HG02840 (cell line): ENCODE measurements at regions not wholly inside any gene's neighbourhood (a gene's known extent, or its start where the extent isn't known, plus 50 kb on each side); places are given as distances from the start of the nearest gene placed in this dataset.
"Not testable (repeated sequence)": the region's sequence is repeated elsewhere in the genome, so short reads cannot be mapped to it uniquely, and the experiment has no call there.

Experiments
- ATAC-seq: cut with Tn5 transposase; IDR thresholded peaks from one replicate; pipeline ENCODE4 v1.9.1; 2021; ENCODE audit warnings: mild to moderate bottlenecking, moderate library complexity, moderate number of reproducible peaks; ENCODE audit not compliant: unreplicated experiment, low FRiP score

DNA sequence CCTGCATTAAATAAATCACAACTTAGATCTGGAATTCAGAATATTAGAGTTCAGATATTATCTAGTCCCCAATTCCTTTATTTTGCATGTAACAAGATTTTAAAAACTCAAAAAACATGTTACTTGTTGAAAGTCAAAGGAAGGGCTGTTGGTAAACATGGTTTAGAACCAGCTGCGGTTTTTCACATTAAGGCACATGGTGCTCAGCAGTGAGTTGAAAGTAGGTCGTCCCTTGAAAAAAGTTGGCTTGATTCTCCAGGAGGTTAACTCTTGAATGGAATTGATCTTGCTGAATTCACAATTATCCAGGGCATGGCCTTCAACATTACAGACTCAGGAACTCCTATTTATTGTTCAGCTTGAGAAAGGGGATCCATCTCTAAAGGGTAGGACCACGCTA is 277.1 kb upstream of the DUSP10 start:
- ATAC-seq = no peak

DNA sequence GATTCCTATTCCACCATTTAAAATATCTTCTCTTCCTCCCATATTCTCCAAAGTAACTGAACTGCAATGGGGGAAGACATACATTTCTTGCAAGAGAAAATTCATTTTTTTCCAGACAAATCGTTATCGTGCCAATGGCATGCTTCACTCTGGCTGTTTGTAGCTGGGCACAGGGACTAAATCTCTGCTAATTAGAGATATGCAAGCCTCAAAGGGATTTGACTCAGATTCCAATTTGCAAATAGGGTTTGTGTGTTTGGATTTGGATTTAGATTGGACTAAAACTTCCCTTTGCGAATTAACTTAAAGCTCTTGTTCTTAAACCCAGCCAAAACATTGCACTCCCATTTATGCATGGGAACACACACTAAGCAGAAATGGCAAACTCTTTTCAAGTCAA is 276.2 kb upstream of the DUSP10 start:
- no peak for ATAC-seq

- ATAC-seq = no peak
Measured at GRCh38 chr1:222015686-222016085, 273.8 kb upstream of the DUSP10 start.

GRCh38 chr1:222014001-222014400 is 272.1 kb upstream of the DUSP10 start:
- no peak for ATAC-seq

DNA sequence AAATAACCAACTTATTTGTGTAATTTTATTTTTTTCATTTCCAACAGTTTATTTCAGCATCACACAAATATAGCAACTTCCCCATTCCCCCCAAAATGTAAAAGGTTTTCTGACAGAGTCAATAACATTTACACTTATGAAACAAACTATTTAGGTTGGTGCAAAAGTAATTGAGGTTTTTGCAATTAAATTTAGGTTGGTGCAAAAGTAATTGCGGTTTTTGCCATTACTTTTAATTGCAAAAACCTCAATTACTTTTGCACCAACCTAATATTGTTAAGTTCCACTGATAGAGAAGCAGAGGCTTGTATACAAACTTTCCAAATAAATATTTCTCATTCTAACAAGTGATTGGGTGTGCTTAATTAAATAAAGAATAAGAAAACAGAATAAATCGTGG is 270.9 kb upstream of the DUSP10 start:
- ATAC-seq = no peak

DNA sequence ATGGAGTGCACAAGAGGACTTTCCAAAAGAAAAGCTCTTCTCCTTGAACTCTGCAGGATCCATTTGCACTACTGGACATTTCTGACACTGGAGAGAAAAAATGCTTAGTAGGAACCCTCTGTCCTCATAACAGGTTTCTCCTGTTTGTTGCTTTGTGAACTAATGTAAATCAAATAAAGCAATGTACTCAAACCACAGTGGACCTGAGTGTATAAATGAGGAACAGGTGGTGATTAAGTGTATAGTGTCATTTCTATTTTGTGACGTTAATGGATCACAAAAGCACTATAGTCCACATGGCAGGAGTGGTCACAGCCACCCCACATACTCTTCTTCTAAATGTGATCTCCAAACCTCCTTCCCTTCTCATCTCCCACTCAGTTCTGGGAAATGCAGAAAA is 268.4 kb upstream of the DUSP10 start:
- no peak for ATAC-seq

- ATAC-seq = peak; percentile 71
Measured at GRCh38 chr1:222009105-222009730, 267.3 kb upstream of the DUSP10 start.

GRCh38 chr1:222006715-222007114 is 264.8 kb upstream of the DUSP10 start:
- no peak for ATAC-seq

- ATAC-seq = no peak
Measured at GRCh38 chr1:222004784-222005183, 262.9 kb upstream of the DUSP10 start.

- ATAC-seq = no peak
Measured at GRCh38 chr1:222004034-222004433, 262.1 kb upstream of the DUSP10 start.

DNA sequence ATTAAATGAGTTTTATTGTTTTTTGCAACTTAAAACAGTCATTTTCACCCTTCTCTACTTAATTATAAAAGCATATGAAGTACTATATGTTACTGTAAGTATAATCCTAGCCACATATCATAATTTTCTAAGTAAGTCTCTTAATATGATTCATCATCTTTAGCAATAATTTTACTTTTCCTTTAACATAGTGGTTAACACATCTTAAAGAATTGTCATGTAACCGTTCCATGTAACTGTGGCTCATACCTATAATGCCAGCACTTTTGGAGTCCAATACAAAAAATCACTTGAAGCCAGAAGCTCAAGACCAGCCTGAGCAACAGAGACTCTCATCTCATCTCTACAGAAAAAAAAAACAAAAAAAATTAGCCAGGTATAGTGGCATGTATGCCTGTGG is 260.6 kb upstream of the DUSP10 start:
- no peak for ATAC-seq

GRCh38 chr1:222000131-222000530 is 258.2 kb upstream of the DUSP10 start:
- no peak for ATAC-seq

DNA sequence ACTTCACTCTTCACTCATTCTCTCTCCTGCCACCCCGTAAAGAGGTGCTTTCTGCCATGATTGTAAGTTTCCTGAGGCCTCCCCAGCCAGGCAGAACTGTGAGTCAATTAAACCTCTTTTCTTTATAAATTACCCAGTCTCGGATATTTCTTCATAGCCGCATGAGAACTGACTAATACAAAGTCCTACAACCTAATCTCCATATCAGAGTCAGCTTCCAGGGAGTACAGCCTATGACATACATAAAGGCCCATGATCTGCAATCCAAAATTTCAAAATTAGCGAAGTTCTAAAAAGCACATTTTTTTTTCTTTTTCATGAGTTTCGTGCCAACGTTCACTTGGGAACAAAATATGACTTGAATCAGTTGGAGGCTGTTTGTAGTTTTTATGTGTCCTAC is 256.9 kb upstream of the DUSP10 start:
- no peak for ATAC-seq

- ATAC-seq = no peak
Measured at GRCh38 chr1:221998186-221998612, 256.3 kb upstream of the DUSP10 start.

DNA sequence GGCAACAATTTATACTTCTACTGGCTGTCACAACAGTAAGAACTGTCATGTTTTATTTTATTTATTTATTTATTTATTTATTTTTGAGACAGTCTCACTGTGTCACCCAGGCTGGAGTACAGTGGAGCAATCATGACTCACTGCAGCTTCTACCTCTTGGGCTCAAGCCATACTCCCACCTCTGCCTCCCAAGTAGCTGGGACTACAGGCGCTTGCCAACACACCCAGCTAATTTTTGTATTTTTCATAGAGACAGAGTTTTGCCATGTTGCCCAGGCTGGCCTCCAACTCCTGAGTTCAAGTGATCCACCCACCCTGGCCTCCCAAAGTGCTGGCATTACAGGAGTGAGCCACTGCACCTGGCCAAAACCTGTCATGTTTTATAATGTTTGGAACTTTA is 255.1 kb upstream of the DUSP10 start:
- ATAC-seq = not testable (repeated sequence)

GRCh38 chr1:221994939-221995338 is 253.1 kb upstream of the DUSP10 start:
- ATAC-seq = no peak

DNA sequence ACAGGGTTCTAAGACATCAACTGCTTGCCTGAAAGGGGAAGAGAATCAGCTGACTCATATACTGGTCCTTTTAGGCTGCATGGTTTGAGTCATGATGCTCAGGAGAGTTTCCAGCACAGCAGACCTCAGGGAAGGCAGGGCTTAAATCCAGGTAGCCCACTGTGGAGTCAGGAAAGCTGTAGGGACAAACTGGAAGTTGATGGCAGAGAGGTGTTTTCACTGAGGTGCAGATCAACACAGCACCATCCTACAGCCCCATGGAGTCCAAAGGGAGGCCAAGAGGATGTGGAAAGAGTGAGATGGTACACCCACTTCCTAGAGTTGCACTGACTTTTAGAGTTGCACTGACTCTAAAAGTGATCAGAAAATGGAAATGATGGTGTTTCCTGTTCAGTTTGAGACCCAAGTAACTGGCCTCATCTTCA is 252.4 kb upstream of the DUSP10 start:
- peak; percentile 52 for ATAC-seq

- ATAC-seq = no peak
Measured at GRCh38 chr1:221993444-221993948, 251.6 kb upstream of the DUSP10 start.

- no peak for ATAC-seq
Measured at GRCh38 chr1:221992427-221992826, 250.5 kb upstream of the DUSP10 start.

GRCh38 chr1:221991221-221991620 is 249.3 kb upstream of the DUSP10 start:
- ATAC-seq = no peak

GRCh38 chr1:221989741-221990140 is 247.9 kb upstream of the DUSP10 start:
- ATAC-seq = no peak

- no peak for ATAC-seq
Measured at GRCh38 chr1:221988829-221989228, 246.9 kb upstream of the DUSP10 start.
